ENCODE measurements at regions not wholly inside any gene's neighbourhood (a gene's known extent, or its start where the extent isn't known, plus 50 kb on each side); places are given as distances from the start of the nearest gene placed in this dataset.

GRCh38 chr1:164361927-164362326 lies 197.1 kb upstream of the PBX1 start:
- TF ChIP-seq USF2 (CRISPR knock-in tag; IDR thresholded peaks at IDR 0.05) (no peak), ZNF561 (CRISPR knock-in tag; conservative IDR thresholded peaks at IDR 0.05) (no peak), RBFOX2 (IDR thresholded peaks at IDR 0.05; ENCODE audit: low read depth, low read length) (no peak), PHTF2 (CRISPR knock-in tag; IDR thresholded peaks at IDR 0.05) (no peak), WHSC1 (IDR thresholded peaks at IDR 0.05; ENCODE audit: low read length) (no peak)
- TF ChIP-seq, protein P1, sequence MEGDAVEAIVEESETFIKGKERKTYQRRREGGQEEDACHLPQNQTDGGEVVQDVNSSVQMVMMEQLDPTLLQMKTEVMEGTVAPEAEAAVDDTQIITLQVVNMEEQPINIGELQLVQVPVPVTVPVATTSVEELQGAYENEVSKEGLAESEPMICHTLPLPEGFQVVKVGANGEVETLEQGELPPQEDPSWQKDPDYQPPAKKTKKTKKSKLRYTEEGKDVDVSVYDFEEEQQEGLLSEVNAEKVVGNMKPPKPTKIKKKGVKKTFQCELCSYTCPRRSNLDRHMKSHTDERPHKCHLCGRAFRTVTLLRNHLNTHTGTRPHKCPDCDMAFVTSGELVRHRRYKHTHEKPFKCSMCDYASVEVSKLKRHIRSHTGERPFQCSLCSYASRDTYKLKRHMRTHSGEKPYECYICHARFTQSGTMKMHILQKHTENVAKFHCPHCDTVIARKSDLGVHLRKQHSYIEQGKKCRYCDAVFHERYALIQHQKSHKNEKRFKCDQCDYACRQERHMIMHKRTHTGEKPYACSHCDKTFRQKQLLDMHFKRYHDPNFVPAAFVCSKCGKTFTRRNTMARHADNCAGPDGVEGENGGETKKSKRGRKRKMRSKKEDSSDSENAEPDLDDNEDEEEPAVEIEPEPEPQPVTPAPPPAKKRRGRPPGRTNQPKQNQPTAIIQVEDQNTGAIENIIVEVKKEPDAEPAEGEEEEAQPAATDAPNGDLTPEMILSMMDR (IDR thresholded peaks at IDR 0.05 in 2 of 3, conservative IDR thresholded peaks at IDR 0.05 in 1 of 3; ENCODE audit: insufficient read depth in 2 of 3, low read depth in 1 of 3, low read length in 3 of 3), result no peak
- TF ChIP-seq, protein P2, sequence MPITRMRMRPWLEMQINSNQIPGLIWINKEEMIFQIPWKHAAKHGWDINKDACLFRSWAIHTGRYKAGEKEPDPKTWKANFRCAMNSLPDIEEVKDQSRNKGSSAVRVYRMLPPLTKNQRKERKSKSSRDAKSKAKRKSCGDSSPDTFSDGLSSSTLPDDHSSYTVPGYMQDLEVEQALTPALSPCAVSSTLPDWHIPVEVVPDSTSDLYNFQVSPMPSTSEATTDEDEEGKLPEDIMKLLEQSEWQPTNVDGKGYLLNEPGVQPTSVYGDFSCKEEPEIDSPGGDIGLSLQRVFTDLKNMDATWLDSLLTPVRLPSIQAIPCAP (CRISPR knock-in tag; IDR thresholded peaks at IDR 0.05; ENCODE audit: borderline replicate concordance), result no peak

All from K562 (cell line).